Stomach (tissue), 8 donors: ENCODE measurements at regions not wholly inside any gene's neighbourhood (a gene's known extent, or its start where the extent isn't known, plus 50 kb on each side); places are given as distances from the start of the nearest gene placed in this dataset.
A peak's percentile ranks its signal among the peaks of the same experiment; 100 is the strongest.

Source experiments
- DNase-seq, 2 donors: peaks; one replicate each; pipeline versions ENCODE4 v3.0.0 to v3.0.0-alpha.2; 2013 to 2019
- H3K27ac ChIP-seq, 5 donors: fragments of 200-600 bp in 4 of 5; sonication (generic) in 4 of 5; one replicate each; pipeline ENCODE4 v1.5.1; 2013 to 2019; ENCODE audit warnings: mild to moderate bottlenecking in 1 of 5, moderate library complexity in 1 of 5
- H3K27me3 ChIP-seq, 3 donors: fragments of 200-600 bp; sonication (generic); one replicate each; pipeline ENCODE4 v1.5.1; 2017 to 2019; ENCODE audit warnings: mixed run types in 1 of 3
- H3K36me3 ChIP-seq, 4 donors: fragments of 200-600 bp; sonication (generic); 1 replicate in 3 of 4; 2 replicates in 1 of 4; pipeline ENCODE4 v1.5.1; 2016 to 2019
- H3K4me1 ChIP-seq, 4 donors: fragments of 200-600 bp; sonication (generic); one replicate each; pipeline ENCODE4 v1.5.1; 2016 to 2019
- H3K4me3 ChIP-seq, 4 donors: fragments of 200-600 bp; sonication (generic) in 3 of 4; one replicate each; pipeline ENCODE4 v1.5.1; 2016 to 2019; ENCODE audit warnings: mild to moderate bottlenecking in 1 of 4
- H3K9me3 ChIP-seq, 4 donors: fragments of 200-600 bp; sonication (generic); one replicate each; pipeline ENCODE4 v1.5.1; 2016 to 2019
- EP300 ChIP-seq: sonication (generic); formaldehyde crosslinking; IDR thresholded peaks from one replicate; pipeline ENCODE4 v1.6.1; 2017; ENCODE audit warnings: antibody characterized with exemption
- POLR2A ChIP-seq, 4 donors: fragments of 450-650 bp; IDR thresholded peaks; one replicate each; pipeline ENCODE4 v1.6.1; 2016; ENCODE audit warnings: antibody characterized with exemption in 4 of 4, control low read depth in 2 of 4, mild to moderate bottlenecking in 1 of 4, moderate library complexity in 1 of 4
- POLR2AphosphoS5 ChIP-seq, 3 donors: sonication (generic); formaldehyde crosslinking; IDR thresholded peaks; one replicate each; pipeline ENCODE4 v1.6.1; 2016; ENCODE audit warnings: antibody characterized with exemption in 3 of 3
- WGBS, 5 donors: extraction: QIAGEN DNeasy Blood & Tissue Kit in 3 of 5; methylation state at CpG; one replicate each; pipeline versions ENCODE4 v1.1.5 to v1.1.7; 2013 to 2018; 5-methylcytosine and 5-hydroxymethylcytosine counted together
- intact Hi-C: fragments of 100-400 bp; cut with DNase I; formaldehyde crosslinking; loops from one replicate; pipeline ENCODE4 v1.15.1; 2023; ENCODE audit warnings: low total_unique reads
- TF ChIP-seq, protein P1 (sequence below), 7 experiments: fragments of 450-650 bp in 4 of 7; fragments of 200-600 bp in 3 of 7; sonication (generic) in 3 of 7; IDR thresholded peaks; one replicate each; pipeline ENCODE4 v1.5.1; 2016 to 2019; ENCODE audit warnings: antibody characterized with exemption in 7 of 7, control low read depth in 2 of 7, mild to moderate bottlenecking in 1 of 7
- donor health status: healthy with polysubstance abuse.
- donor health status: Bipolar disorder and iron deficiency.
- donor health status: healthy.

DNA sequence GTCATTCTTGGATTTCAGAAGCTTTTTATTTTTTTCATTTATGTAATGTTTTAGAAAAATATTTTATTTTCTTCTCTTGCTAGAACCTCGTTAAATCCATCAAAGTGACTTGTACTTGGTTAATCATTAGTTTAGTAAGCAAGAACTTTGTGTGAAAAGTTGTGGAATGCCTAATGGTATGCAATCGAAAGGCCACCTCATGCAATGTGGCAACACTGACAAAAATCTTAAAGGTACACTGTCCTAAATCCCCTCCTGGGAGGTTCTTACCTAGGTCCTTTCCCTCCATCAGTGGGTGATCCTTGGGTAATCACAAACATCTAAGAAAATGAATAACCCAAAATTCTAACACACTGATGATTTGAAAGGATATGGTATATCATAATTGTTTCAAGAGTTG is 304.2 kb downstream of the DNAH5 start:
- intact Hi-C loops, result no loop called here
- H3K9me3 ChIP-seq, result no peaks in the 10 kb centered on the region
- WGBS, 5 donors, result 42 to 57% (median 48%) methylated on average over 2 of the region's 2 CpGs
- peak in 1 of 2 donors; percentile 4 for DNase-seq
- H3K27me3 ChIP-seq, result no peaks in the 10 kb centered on the region
- no peak overlapping the region for H3K27ac ChIP-seq
- no peaks in the 10 kb centered on the region for H3K4me1 ChIP-seq
- H3K4me3 ChIP-seq, result no peak overlapping the region
- no peak for TF ChIP-seq POLR2AphosphoS5 (IDR thresholded peaks at IDR 0.05)
- TF ChIP-seq, protein P1, sequence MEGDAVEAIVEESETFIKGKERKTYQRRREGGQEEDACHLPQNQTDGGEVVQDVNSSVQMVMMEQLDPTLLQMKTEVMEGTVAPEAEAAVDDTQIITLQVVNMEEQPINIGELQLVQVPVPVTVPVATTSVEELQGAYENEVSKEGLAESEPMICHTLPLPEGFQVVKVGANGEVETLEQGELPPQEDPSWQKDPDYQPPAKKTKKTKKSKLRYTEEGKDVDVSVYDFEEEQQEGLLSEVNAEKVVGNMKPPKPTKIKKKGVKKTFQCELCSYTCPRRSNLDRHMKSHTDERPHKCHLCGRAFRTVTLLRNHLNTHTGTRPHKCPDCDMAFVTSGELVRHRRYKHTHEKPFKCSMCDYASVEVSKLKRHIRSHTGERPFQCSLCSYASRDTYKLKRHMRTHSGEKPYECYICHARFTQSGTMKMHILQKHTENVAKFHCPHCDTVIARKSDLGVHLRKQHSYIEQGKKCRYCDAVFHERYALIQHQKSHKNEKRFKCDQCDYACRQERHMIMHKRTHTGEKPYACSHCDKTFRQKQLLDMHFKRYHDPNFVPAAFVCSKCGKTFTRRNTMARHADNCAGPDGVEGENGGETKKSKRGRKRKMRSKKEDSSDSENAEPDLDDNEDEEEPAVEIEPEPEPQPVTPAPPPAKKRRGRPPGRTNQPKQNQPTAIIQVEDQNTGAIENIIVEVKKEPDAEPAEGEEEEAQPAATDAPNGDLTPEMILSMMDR (IDR thresholded peaks at IDR 0.05), result no peak
- no peaks in the 10 kb centered on the region for H3K36me3 ChIP-seq

DNA sequence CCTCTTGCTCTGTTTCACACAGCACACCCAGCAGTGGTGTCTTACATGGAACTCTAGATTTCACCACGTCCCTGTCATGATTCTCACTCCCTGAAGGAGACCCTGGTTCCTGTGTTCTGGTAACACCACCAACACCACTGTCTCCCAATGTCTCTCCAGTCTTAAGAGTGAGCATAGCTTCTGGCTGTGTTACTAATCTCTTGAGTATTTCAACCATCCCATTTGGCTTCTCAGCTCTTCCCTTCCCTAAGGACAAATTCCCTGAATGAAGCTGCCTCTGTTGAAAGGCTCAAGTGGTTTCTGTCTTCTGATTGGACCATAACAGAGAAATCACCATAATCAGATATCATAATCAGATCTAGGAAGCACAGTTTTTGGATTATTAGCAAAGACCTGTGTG is 311.8 kb downstream of the DNAH5 start:
- 30 to 63% (median 44%) methylated on average over 1 of the region's 1 CpG for WGBS, 5 donors
- Histone ChIP-seq H3K9me3 (no peaks in the 10 kb centered on the region), H3K27me3 (no peaks in the 10 kb centered on the region), H3K36me3 (no peaks in the 10 kb centered on the region), H3K27ac (no peak overlapping the region), H3K4me1 (no peaks in the 10 kb centered on the region), H3K4me3 (no peak overlapping the region)
- TF ChIP-seq, protein P1 (IDR thresholded peaks at IDR 0.05), result no peak
- TF ChIP-seq POLR2AphosphoS5 (IDR thresholded peaks at IDR 0.05) (no peak), POLR2A (IDR thresholded peaks at IDR 0.05) (no peak), EP300 (no peak)
- intact Hi-C loops, result no loop called here
- DNase-seq, result no peak

DNA sequence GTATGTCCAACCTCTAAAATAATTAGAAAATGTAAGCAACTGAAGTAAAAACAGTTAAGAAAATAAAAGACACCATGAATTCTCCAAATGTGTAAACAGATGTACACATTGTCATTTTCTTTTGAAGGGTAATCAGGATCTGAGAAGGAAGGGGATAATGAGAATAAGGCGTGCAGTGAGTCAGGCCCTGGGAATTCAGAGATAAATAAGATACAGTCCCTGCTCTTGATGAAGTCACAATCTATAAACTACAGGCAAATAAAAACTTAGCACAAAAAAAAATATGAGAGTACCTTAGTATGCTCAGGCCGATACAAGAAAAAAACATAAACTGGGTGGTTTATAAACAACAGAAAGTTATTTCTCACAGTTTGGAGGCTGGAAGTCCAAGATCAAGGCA is 315.3 kb downstream of the DNAH5 start:
- no peak for DNase-seq
- Histone ChIP-seq H3K9me3 (no peaks in the 10 kb centered on the region), H3K36me3 (no peaks in the 10 kb centered on the region), H3K4me1 (peaks cover 0 to 4% (median 0%) of the 10 kb centered on the region in 4 donors), H3K4me3 (no peak overlapping the region), H3K27ac (no peak overlapping the region), H3K27me3 (no peaks in the 10 kb centered on the region)
- 79 to 86% (median 82%) methylated on average over 2 of the region's 2 CpGs for WGBS, 5 donors
- TF ChIP-seq POLR2AphosphoS5 (IDR thresholded peaks at IDR 0.05) (no peak), POLR2A (IDR thresholded peaks at IDR 0.05) (no peak)
- TF ChIP-seq, protein P1 (IDR thresholded peaks at IDR 0.05), result no peak
- intact Hi-C loops, result no loop called here

DNA sequence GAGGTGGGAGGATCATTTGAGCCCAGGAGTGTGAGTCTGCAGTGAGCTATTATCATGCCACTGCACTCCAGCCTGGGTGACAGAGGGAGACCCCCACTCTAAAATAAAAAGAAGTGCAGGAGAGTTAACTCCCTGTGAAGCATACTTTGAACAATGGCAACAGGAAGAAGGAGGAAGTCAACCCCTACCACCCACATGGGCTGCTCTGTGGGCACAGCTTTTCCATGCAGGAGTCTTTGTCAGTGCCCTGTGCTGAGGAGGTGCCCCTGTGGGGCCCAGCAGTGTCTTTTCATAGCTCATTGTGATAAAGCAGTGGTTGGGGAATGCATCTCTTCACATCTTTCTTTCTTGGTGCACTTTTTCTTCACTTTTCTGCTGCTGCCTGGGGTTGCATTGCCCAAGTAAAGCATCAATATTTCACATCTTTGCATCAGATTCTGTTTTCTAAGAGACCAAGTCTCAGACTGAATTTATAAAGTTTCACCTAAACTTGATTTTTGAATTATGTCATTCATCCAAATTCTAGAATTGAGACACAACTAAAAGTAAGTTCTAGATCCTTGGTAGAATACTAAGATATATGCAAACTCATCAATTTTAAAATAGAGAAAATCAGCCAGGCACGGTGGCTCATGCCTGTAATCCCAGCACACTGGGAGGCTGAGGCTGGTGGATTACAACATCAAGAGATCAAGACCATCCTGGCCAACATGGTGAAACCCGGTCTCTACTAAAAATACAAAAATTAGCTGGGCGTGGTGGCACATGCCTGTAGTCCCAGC is 316.6 kb downstream of the DNAH5 start:
- H3K4me1 ChIP-seq, result peaks cover 0 to 4% (median 0%) of the 10 kb centered on the region in 4 donors
- no peaks in the 10 kb centered on the region for H3K27me3 ChIP-seq
- no peaks in the 10 kb centered on the region for H3K9me3 ChIP-seq
- H3K4me3 ChIP-seq, result no peak overlapping the region
- no peaks in the 10 kb centered on the region for H3K36me3 ChIP-seq
- DNase-seq, result no peak
- H3K27ac ChIP-seq, result no peak overlapping the region
- TF ChIP-seq EP300 (no peak), POLR2AphosphoS5 (IDR thresholded peaks at IDR 0.05) (no peak), POLR2A (IDR thresholded peaks at IDR 0.05) (no peak)
- TF ChIP-seq, protein P1 (IDR thresholded peaks at IDR 0.05), result no peak
- WGBS, 5 donors, result 60 to 81% (median 71%) methylated on average over 3 of the region's 3 CpGs
- intact Hi-C loops, result no loop called here
